Calu3 (cell line): ENCODE measurements at regions not wholly inside any gene's neighbourhood (a gene's known extent, or its start where the extent isn't known, plus 50 kb on each side); places are given as distances from the start of the nearest gene placed in this dataset.

Experiments used
- BruUV-seq: library from RNA; stranded (reverse); fragments of 400-500 nt; replicated peaks from 2 replicates; lab custom pipeline; 2021; lab: Mats Ljungman, UMichigan
- CTCF ChIA-PET: fragments of 300-600 bp; sonication (Branson Sonifier 250); formaldehyde crosslinking; loops from one replicate; lab custom pipeline; 2022; ENCODE audit warnings: antibody characterized with exemption; lab: Charles Lee
- DNase-seq: peaks from one replicate; pipeline ENCODE4 v3.0.0; 2022
- H3K27ac Mint-ChIP-seq: one replicate; pipeline ENCODE4 v1.8.0; 2022; ENCODE audit warnings: mixed read lengths; ENCODE audit not compliant: unreplicated experiment
- H3K27me3 Mint-ChIP-seq: one replicate; pipeline ENCODE4 v1.8.0; 2022; ENCODE audit warnings: mixed read lengths; ENCODE audit not compliant: unreplicated experiment
- H3K36me3 Mint-ChIP-seq: one replicate; pipeline ENCODE4 v1.8.0; 2022; ENCODE audit warnings: mild to moderate bottlenecking, moderate library complexity, mixed read lengths; ENCODE audit not compliant: insufficient read depth, unreplicated experiment
- H3K4me1 Mint-ChIP-seq: one replicate; pipeline ENCODE4 v1.8.0; 2022; ENCODE audit warnings: mild to moderate bottlenecking, low read depth, mixed read lengths; ENCODE audit not compliant: unreplicated experiment
- H3K4me3 Mint-ChIP-seq: one replicate; pipeline ENCODE4 v1.8.0; 2022; ENCODE audit warnings: mild to moderate bottlenecking, low read depth, moderate library complexity, mixed read lengths; ENCODE audit not compliant: unreplicated experiment
- H3K9me3 Mint-ChIP-seq: one replicate; pipeline ENCODE4 v1.8.0; 2022; ENCODE audit warnings: low read depth, mixed read lengths; ENCODE audit not compliant: unreplicated experiment
- CTCF ChIP-seq: fragments of 200-600 bp; IDR thresholded peaks from one replicate; pipeline ENCODE4 v1.8.0; 2022; ENCODE audit warnings: antibody characterized with exemption; ENCODE audit not compliant: unreplicated experiment
- intact Hi-C: fragments of 100-400 bp; cut with micrococcal nuclease; formaldehyde crosslinking; loops from one replicate; pipeline ENCODE4 v1.10.0; 2022; ENCODE audit not compliant: unreplicated experiment

DNA sequence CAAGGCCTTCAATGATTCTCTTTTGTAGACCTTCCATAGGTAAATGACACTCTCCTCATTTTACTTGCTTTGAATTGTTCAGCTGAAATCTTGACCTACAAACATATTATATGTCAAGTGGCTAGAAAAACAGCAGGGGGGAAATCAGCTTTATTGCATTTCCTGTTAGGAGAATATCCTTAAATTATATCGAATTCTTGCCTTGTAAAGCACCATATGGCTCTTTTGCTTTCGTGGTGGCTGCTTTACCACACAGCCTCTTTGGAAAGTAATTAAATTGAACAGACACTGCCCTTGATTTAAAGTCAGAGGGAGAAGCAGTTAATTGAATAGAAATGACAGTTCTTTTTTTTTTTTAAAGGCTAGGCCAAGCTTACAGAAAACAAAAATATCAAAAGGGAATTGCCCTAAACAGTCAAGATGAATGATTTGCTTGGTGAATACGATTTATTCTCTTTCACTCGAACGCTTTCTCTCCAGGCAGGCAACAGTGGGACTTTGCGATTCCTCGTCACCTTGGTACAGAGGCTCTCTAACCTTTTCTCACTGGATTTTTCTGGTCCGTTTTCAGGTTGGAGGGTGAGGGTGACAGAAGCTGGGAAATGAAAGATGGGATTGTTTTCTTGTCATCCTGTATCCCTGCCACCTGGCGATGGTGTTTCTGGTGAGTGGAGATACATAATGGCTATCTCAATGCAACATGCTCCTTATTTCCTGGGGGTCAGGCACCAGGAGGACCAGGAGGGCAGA lies 126.0 kb downstream of the GATA3 start:
- peaks cover 30% of the 10 kb centered on the region for H3K4me1 Mint-ChIP-seq
- H3K27ac Mint-ChIP-seq = no peak overlapping the region
- intact Hi-C loops = no loop called here
- no peaks in the 10 kb centered on the region for H3K9me3 Mint-ChIP-seq
- CTCF ChIA-PET = no interaction called here
- TF ChIP-seq CTCF = no peak
- no TSS peak for BruUV-seq
- DNase-seq = no peak
- H3K27me3 Mint-ChIP-seq = no peaks in the 10 kb centered on the region
- H3K36me3 Mint-ChIP-seq = peaks cover 6% of the 10 kb centered on the region
- H3K4me3 Mint-ChIP-seq = no peak overlapping the region

- no peak overlapping the region for H3K4me3 Mint-ChIP-seq
- intact Hi-C loops = no loop called here
- H3K27me3 Mint-ChIP-seq = no peaks in the 10 kb centered on the region
- TF ChIP-seq CTCF = no peak
- no peak overlapping the region for H3K27ac Mint-ChIP-seq
- peaks cover 6% of the 10 kb centered on the region for H3K36me3 Mint-ChIP-seq
- DNase-seq = peak; percentile 20
- BruUV-seq = no TSS peak
- H3K4me1 Mint-ChIP-seq = peaks cover 30% of the 10 kb centered on the region
- H3K9me3 Mint-ChIP-seq = no peaks in the 10 kb centered on the region
- CTCF ChIA-PET = no interaction called here
These were observed 127.1 kb downstream of the GATA3 start for GRCh38 chr10:8181496-8182157.

DNA sequence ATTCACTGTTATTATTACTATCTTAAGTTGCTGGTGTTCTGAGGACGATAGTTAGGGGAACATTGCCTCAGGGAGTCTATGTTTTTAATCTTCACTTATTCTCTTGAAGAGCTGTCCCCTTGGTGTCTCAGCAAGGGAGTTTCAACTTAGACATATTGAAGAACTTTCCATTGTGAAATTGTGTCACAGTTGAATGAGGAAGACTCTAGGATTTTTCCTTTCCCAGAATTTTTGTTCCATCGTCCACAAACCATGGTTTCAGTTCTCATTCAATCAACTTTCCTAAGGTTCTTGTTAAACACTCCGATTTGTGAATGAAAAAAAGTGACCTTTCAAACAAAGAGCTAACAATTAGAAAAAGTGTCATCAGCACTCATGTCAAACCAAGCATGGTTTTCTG lies 128.3 kb downstream of the GATA3 start:
- H3K36me3 Mint-ChIP-seq = peaks cover 6% of the 10 kb centered on the region
- no peak for TF ChIP-seq CTCF
- H3K4me3 Mint-ChIP-seq = peak overlapping the region; percentile 40
- BruUV-seq = no TSS peak
- peaks cover 30% of the 10 kb centered on the region for H3K4me1 Mint-ChIP-seq
- CTCF ChIA-PET = interaction anchor here (0.9 kb wide), 1 partner anchor 557 kb away, joined by 3 read pairs; no protein-coding TSS in a partner anchor
- intact Hi-C loops = no loop called here
- no peaks in the 10 kb centered on the region for H3K9me3 Mint-ChIP-seq
- peak overlapping the region; percentile 82 for H3K27ac Mint-ChIP-seq
- DNase-seq = no peak
- no peaks in the 10 kb centered on the region for H3K27me3 Mint-ChIP-seq

DNA sequence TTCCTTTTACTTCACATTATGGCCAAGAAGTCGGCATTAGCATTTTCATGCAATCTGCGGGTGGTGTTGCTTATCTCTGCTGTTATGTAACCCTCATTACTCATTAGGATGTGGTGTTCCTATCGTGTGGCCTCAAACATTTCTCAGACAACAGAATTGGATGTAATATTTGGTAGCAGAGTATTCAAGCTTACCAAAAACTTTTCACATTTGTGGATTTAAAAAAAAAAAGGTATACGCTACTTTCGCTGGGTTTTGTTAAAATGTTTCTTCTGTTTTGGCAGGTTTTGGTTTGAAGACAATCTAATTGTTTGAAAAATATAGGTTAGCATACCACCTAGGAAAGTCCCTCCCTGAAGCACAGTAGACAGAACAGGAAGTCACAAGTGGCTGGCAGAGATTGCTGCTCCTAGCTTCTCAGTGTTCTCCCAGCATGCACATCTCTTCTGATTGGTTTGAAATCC lies 128.8 kb downstream of the GATA3 start:
- H3K27me3 Mint-ChIP-seq = no peaks in the 10 kb centered on the region
- H3K9me3 Mint-ChIP-seq = no peaks in the 10 kb centered on the region
- peaks cover 6% of the 10 kb centered on the region for H3K36me3 Mint-ChIP-seq
- intact Hi-C loops = no loop called here
- H3K27ac Mint-ChIP-seq = peak overlapping the region; percentile 82
- H3K4me3 Mint-ChIP-seq = peak overlapping the region; percentile 40
- DNase-seq = peak; percentile 23
- no peak for TF ChIP-seq CTCF
- H3K4me1 Mint-ChIP-seq = peaks cover 30% of the 10 kb centered on the region
- BruUV-seq = no TSS peak
- CTCF ChIA-PET = interaction anchor here (0.9 kb wide), 2 partner anchors 9 to 556 kb away, joined by 3 to 11 read pairs; no protein-coding TSS in a partner anchor
